ENCODE measurements at regions not wholly inside any gene's neighbourhood (a gene's known extent, or its start where the extent isn't known, plus 50 kb on each side); places are given as distances from the start of the nearest gene placed in this dataset.

- Mint-ChIP-seq H3K4me1 (no peaks in the 10 kb centered on the region), H3K4me3 (no peak overlapping the region), H3K27ac (no peak overlapping the region), H3K36me3 (no peaks in the 10 kb centered on the region), H3K27me3 (no peaks in the 10 kb centered on the region), H3K9me3 (no peaks in the 10 kb centered on the region)
- DNase-seq, result no peak
- CTCF ChIA-PET, result no interaction called here
Measured at GRCh38 chr4:36461344-36461743, 179.9 kb downstream of the DTHD1 start.

GRCh38 chr4:36467670-36468069, 186.3 kb downstream of the DTHD1 start:
- H3K4me1 Mint-ChIP-seq, result no peaks in the 10 kb centered on the region
- DNase-seq, result no peak
- H3K4me3 Mint-ChIP-seq, result no peak overlapping the region
- CTCF ChIA-PET, result no interaction called here
- no peak overlapping the region for H3K27ac Mint-ChIP-seq
- H3K27me3 Mint-ChIP-seq, result no peaks in the 10 kb centered on the region
- no peaks in the 10 kb centered on the region for H3K36me3 Mint-ChIP-seq
- H3K9me3 Mint-ChIP-seq, result no peaks in the 10 kb centered on the region

GRCh38 chr4:36471903-36472302, 190.5 kb downstream of the DTHD1 start:
- CTCF ChIA-PET, result interaction anchor here (0.9 kb wide), 1 partner anchor 12 kb away, joined by 3 read pairs; no protein-coding TSS in a partner anchor
- Mint-ChIP-seq H3K4me1 (no peaks in the 10 kb centered on the region), H3K36me3 (no peaks in the 10 kb centered on the region), H3K9me3 (no peaks in the 10 kb centered on the region), H3K4me3 (no peak overlapping the region), H3K27me3 (peaks cover 4% of the 10 kb centered on the region), H3K27ac (no peak overlapping the region)
- DNase-seq, result no peak

- CTCF ChIA-PET, result no interaction called here
- H3K27ac Mint-ChIP-seq, result no peak overlapping the region
- H3K27me3 Mint-ChIP-seq, result peaks cover 4% of the 10 kb centered on the region
- H3K9me3 Mint-ChIP-seq, result no peaks in the 10 kb centered on the region
- DNase-seq, result no peak
- no peaks in the 10 kb centered on the region for H3K4me1 Mint-ChIP-seq
- H3K36me3 Mint-ChIP-seq, result no peaks in the 10 kb centered on the region
- no peak overlapping the region for H3K4me3 Mint-ChIP-seq
Measured at GRCh38 chr4:36476135-36476534, 194.7 kb downstream of the DTHD1 start.

GRCh38 chr4:36477861-36478260, 196.4 kb downstream of the DTHD1 start:
- Mint-ChIP-seq H3K4me3 (no peak overlapping the region), H3K36me3 (no peaks in the 10 kb centered on the region), H3K4me1 (no peaks in the 10 kb centered on the region), H3K27ac (no peak overlapping the region), H3K9me3 (no peaks in the 10 kb centered on the region), H3K27me3 (peaks cover 4% of the 10 kb centered on the region)
- CTCF ChIA-PET, result no interaction called here
- DNase-seq, result no peak

GRCh38 chr4:36485885-36486284, 204.5 kb downstream of the DTHD1 start:
- Mint-ChIP-seq H3K27me3 (no peaks in the 10 kb centered on the region), H3K4me3 (no peak overlapping the region), H3K27ac (no peak overlapping the region), H3K4me1 (no peaks in the 10 kb centered on the region), H3K36me3 (no peaks in the 10 kb centered on the region), H3K9me3 (no peaks in the 10 kb centered on the region)
- CTCF ChIA-PET, result interaction anchor here (0.7 kb wide), 1 partner anchor 40 kb away, joined by 3 read pairs; no protein-coding TSS in a partner anchor
- DNase-seq, result no peak

- Mint-ChIP-seq H3K9me3 (no peaks in the 10 kb centered on the region), H3K27ac (no peak overlapping the region), H3K36me3 (no peaks in the 10 kb centered on the region), H3K4me3 (no peak overlapping the region), H3K4me1 (no peaks in the 10 kb centered on the region), H3K27me3 (no peaks in the 10 kb centered on the region)
- CTCF ChIA-PET, result no interaction called here
- DNase-seq, result no peak
Measured at GRCh38 chr4:36489798-36490197, 208.4 kb downstream of the DTHD1 start.

- H3K4me1 Mint-ChIP-seq, result no peaks in the 10 kb centered on the region
- DNase-seq, result no peak
- H3K4me3 Mint-ChIP-seq, result no peak overlapping the region
- CTCF ChIA-PET, result no interaction called here
- H3K27ac Mint-ChIP-seq, result no peak overlapping the region
- no peaks in the 10 kb centered on the region for H3K36me3 Mint-ChIP-seq
- H3K27me3 Mint-ChIP-seq, result peaks cover 3% of the 10 kb centered on the region
- H3K9me3 Mint-ChIP-seq, result no peaks in the 10 kb centered on the region
Measured at GRCh38 chr4:36492041-36492440, 210.6 kb downstream of the DTHD1 start.

- Mint-ChIP-seq H3K27ac (no peak overlapping the region), H3K4me1 (no peaks in the 10 kb centered on the region), H3K27me3 (peaks cover 3% of the 10 kb centered on the region), H3K36me3 (no peaks in the 10 kb centered on the region), H3K4me3 (no peak overlapping the region), H3K9me3 (no peaks in the 10 kb centered on the region)
- DNase-seq, result no peak
- CTCF ChIA-PET, result no interaction called here
Measured at GRCh38 chr4:36492590-36492989, 211.2 kb downstream of the DTHD1 start.

GRCh38 chr4:36493251-36493650, 211.8 kb downstream of the DTHD1 start:
- Mint-ChIP-seq H3K27me3 (peaks cover 3% of the 10 kb centered on the region), H3K27ac (no peak overlapping the region), H3K9me3 (no peaks in the 10 kb centered on the region), H3K36me3 (no peaks in the 10 kb centered on the region), H3K4me3 (no peak overlapping the region), H3K4me1 (no peaks in the 10 kb centered on the region)
- CTCF ChIA-PET, result no interaction called here
- no peak for DNase-seq

- H3K4me3 Mint-ChIP-seq, result no peak overlapping the region
- CTCF ChIA-PET, result no interaction called here
- no peak overlapping the region for H3K27ac Mint-ChIP-seq
- H3K9me3 Mint-ChIP-seq, result no peaks in the 10 kb centered on the region
- no peaks in the 10 kb centered on the region for H3K36me3 Mint-ChIP-seq
- DNase-seq, result no peak
- no peaks in the 10 kb centered on the region for H3K4me1 Mint-ChIP-seq
- peaks cover 3% of the 10 kb centered on the region for H3K27me3 Mint-ChIP-seq
Measured at GRCh38 chr4:36494016-36494415, 212.6 kb downstream of the DTHD1 start.

GRCh38 chr4:36494747-36495146, 213.3 kb downstream of the DTHD1 start:
- DNase-seq, result no peak
- Mint-ChIP-seq H3K4me3 (no peak overlapping the region), H3K4me1 (no peaks in the 10 kb centered on the region), H3K9me3 (no peaks in the 10 kb centered on the region), H3K27ac (no peak overlapping the region), H3K27me3 (peaks cover 3% of the 10 kb centered on the region), H3K36me3 (no peaks in the 10 kb centered on the region)
- CTCF ChIA-PET, result no interaction called here

GRCh38 chr4:36502350-36502749, 220.9 kb downstream of the DTHD1 start:
- CTCF ChIA-PET, result no interaction called here
- DNase-seq, result no peak
- no peaks in the 10 kb centered on the region for H3K4me1 Mint-ChIP-seq
- H3K27me3 Mint-ChIP-seq, result no peaks in the 10 kb centered on the region
- no peaks in the 10 kb centered on the region for H3K36me3 Mint-ChIP-seq
- no peak overlapping the region for H3K27ac Mint-ChIP-seq
- no peaks in the 10 kb centered on the region for H3K9me3 Mint-ChIP-seq
- H3K4me3 Mint-ChIP-seq, result no peak overlapping the region

- H3K27me3 Mint-ChIP-seq, result no peaks in the 10 kb centered on the region
- no peaks in the 10 kb centered on the region for H3K9me3 Mint-ChIP-seq
- no peak overlapping the region for H3K27ac Mint-ChIP-seq
- CTCF ChIA-PET, result no interaction called here
- no peaks in the 10 kb centered on the region for H3K4me1 Mint-ChIP-seq
- H3K4me3 Mint-ChIP-seq, result no peak overlapping the region
- no peaks in the 10 kb centered on the region for H3K36me3 Mint-ChIP-seq
- DNase-seq, result no peak
Measured at GRCh38 chr4:36508394-36508793, 227.0 kb downstream of the DTHD1 start.

GRCh38 chr4:36509845-36510244, 228.4 kb downstream of the DTHD1 start:
- CTCF ChIA-PET, result no interaction called here
- no peak overlapping the region for H3K27ac Mint-ChIP-seq
- no peaks in the 10 kb centered on the region for H3K4me1 Mint-ChIP-seq
- no peaks in the 10 kb centered on the region for H3K27me3 Mint-ChIP-seq
- no peaks in the 10 kb centered on the region for H3K9me3 Mint-ChIP-seq
- H3K36me3 Mint-ChIP-seq, result no peaks in the 10 kb centered on the region
- no peak for DNase-seq
- H3K4me3 Mint-ChIP-seq, result no peak overlapping the region

- H3K4me1 Mint-ChIP-seq, result no peaks in the 10 kb centered on the region
- H3K27me3 Mint-ChIP-seq, result no peaks in the 10 kb centered on the region
- no peaks in the 10 kb centered on the region for H3K36me3 Mint-ChIP-seq
- DNase-seq, result no peak
- no peaks in the 10 kb centered on the region for H3K9me3 Mint-ChIP-seq
- H3K4me3 Mint-ChIP-seq, result no peak overlapping the region
- no peak overlapping the region for H3K27ac Mint-ChIP-seq
- CTCF ChIA-PET, result no interaction called here
Measured at GRCh38 chr4:36511785-36512184, 230.4 kb downstream of the DTHD1 start.
